K562 (cell line): ENCODE measurements at regions not wholly inside any gene's neighbourhood (a gene's known extent, or its start where the extent isn't known, plus 50 kb on each side); places are given as distances from the start of the nearest gene placed in this dataset.
A peak's percentile ranks its signal among the peaks of the same experiment; 100 is the strongest.

Source experiments
- POLR2A ChIP-seq: fragments of 450-650 bp; conservative IDR thresholded peaks from 2 replicates; pipeline ENCODE4 v1.6.1; 2016
- ZNF347 ChIP-seq: fragments of 450-650 bp; formaldehyde crosslinking; IDR thresholded peaks from 2 replicates; pipeline ENCODE4 v1.4.0; 2020; ENCODE audit warnings: low read depth, mild to moderate bottlenecking, moderate library complexity
- TF ChIP-seq, protein P1 (sequence below), 3 experiments: IDR thresholded peaks in 2 of 3; conservative IDR thresholded peaks in 1 of 3; 2 replicates each; pipeline ENCODE4 v1.5.1; 2011 to 2012; ENCODE audit warnings: low read length in 3 of 3, mild to moderate bottlenecking in 3 of 3, control low read depth in 2 of 3, improper control_type of control experiment in 1 of 3, inconsistent platforms in 1 of 3, low read depth in 1 of 3, mixed read lengths in 1 of 3, moderate library complexity in 1 of 3; ENCODE audit not compliant: insufficient read depth in 2 of 3

DNA sequence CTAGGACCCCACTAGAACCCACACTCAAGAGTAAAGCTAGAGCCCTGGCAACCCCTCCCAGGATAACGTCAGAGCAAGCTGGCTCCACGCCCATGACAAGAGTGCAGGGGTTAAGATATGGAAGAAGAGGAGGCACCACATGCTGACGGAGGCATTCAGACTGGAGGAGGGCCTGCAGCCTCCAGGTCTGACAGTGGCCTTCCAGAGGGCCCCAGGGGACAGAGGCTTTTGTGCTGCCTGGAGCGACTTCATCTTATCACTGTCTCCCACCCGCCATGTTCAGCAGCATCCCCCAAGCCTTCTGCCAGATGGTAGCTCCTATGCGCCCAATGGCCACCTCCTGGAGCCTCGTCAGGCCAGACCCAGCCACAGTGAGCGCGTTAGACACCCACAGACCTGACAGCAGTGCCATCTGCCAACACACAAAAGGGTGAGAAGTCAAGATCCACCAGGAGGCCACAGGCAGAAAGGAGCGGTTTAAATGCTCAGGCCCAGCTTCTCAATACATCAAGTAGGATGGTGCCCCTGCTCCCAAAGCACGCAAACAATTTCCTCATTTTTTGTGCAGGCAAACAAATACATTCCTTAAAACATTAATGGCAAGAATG, 65.8 kb downstream of the C5orf15 start:
- TF ChIP-seq ZNF347: no peak
- TF ChIP-seq, protein P1, sequence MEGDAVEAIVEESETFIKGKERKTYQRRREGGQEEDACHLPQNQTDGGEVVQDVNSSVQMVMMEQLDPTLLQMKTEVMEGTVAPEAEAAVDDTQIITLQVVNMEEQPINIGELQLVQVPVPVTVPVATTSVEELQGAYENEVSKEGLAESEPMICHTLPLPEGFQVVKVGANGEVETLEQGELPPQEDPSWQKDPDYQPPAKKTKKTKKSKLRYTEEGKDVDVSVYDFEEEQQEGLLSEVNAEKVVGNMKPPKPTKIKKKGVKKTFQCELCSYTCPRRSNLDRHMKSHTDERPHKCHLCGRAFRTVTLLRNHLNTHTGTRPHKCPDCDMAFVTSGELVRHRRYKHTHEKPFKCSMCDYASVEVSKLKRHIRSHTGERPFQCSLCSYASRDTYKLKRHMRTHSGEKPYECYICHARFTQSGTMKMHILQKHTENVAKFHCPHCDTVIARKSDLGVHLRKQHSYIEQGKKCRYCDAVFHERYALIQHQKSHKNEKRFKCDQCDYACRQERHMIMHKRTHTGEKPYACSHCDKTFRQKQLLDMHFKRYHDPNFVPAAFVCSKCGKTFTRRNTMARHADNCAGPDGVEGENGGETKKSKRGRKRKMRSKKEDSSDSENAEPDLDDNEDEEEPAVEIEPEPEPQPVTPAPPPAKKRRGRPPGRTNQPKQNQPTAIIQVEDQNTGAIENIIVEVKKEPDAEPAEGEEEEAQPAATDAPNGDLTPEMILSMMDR (IDR thresholded peaks at IDR 0.05 in 2 of 3, conservative IDR thresholded peaks at IDR 0.05 in 1 of 3; ENCODE audit: insufficient read depth in 2 of 3, low read depth in 1 of 3, low read length in 3 of 3): no peak
- 0 out of 2 replicates have a peak, but pooled peaks have one; percentile 22 for TF ChIP-seq POLR2A
